IMR-90 (cell line): ENCODE measurements at regions not wholly inside any gene's neighbourhood (a gene's known extent, or its start where the extent isn't known, plus 50 kb on each side); places are given as distances from the start of the nearest gene placed in this dataset.

Source experiments
- BHLHE40 ChIP-seq: fragments of 150-350 bp; IDR thresholded peaks from 2 replicates; pipeline ENCODE4 v1.6.1; 2016; ENCODE audit warnings: mild to moderate bottlenecking, low read depth, low read length
- CEBPB ChIP-seq: IDR thresholded peaks from 2 replicates; pipeline ENCODE4 v1.6.1; 2012; ENCODE audit warnings: low read depth, low read length, improper control_type of control experiment
- CHD1 ChIP-seq: IDR thresholded peaks from 2 replicates; pipeline ENCODE4 v1.6.1; 2012; ENCODE audit warnings: low read depth, low read length, improper control_type of control experiment
- FOS ChIP-seq: fragments of 150-350 bp; IDR thresholded peaks from 2 replicates; pipeline ENCODE4 v1.6.1; 2016; ENCODE audit warnings: low read depth, low read length
- MAFK ChIP-seq: IDR thresholded peaks from 2 replicates; pipeline ENCODE4 v1.6.1; 2012; ENCODE audit warnings: low read depth, low read length, improper control_type of control experiment
- MAZ ChIP-seq: IDR thresholded peaks from 2 replicates; pipeline ENCODE4 v1.6.1; 2012; ENCODE audit warnings: low read depth, mild to moderate bottlenecking, low read length, improper control_type of control experiment, moderate library complexity, borderline replicate concordance
- MXI1 ChIP-seq: IDR thresholded peaks from 2 replicates; pipeline ENCODE4 v1.6.1; 2012; ENCODE audit warnings: low read depth, mild to moderate bottlenecking, low read length, moderate library complexity, borderline replicate concordance
- POLR2A ChIP-seq: IDR thresholded peaks from 2 replicates; pipeline ENCODE4 v1.6.1; 2012; ENCODE audit warnings: mild to moderate bottlenecking, low read depth, low read length
- RAD21 ChIP-seq: IDR thresholded peaks from 2 replicates; pipeline ENCODE4 v1.6.1; 2012; ENCODE audit warnings: low read length, improper control_type of control experiment
- RCOR1 ChIP-seq: IDR thresholded peaks from 2 replicates; pipeline ENCODE4 v1.6.1; 2012; ENCODE audit warnings: mild to moderate bottlenecking, low read length, improper control_type of control experiment; ENCODE audit not compliant: insufficient replicate concordance
- RFX5 ChIP-seq: IDR thresholded peaks from 2 replicates; pipeline ENCODE4 v1.8.0; 2012; ENCODE audit warnings: low read depth, mild to moderate bottlenecking, low read length, moderate library complexity
- SMC3 ChIP-seq: fragments of 150-350 bp; IDR thresholded peaks from 2 replicates; pipeline ENCODE4 v1.6.1; 2016; ENCODE audit warnings: low read depth, mild to moderate bottlenecking, antibody characterized with exemption, low read length, moderate library complexity
- TF ChIP-seq, protein P1 (sequence below): fragments of 150-350 bp; IDR thresholded peaks from 2 replicates; pipeline ENCODE4 v1.6.1; 2017; ENCODE audit warnings: mild to moderate bottlenecking, antibody characterized with exemption, low read length, low read depth
- TF ChIP-seq, protein P2 (sequence below): conservative IDR thresholded peaks from 2 replicates; pipeline ENCODE4 v1.5.1; 2012; ENCODE audit warnings: mild to moderate bottlenecking, low read depth, low read length, improper control_type of control experiment

DNA sequence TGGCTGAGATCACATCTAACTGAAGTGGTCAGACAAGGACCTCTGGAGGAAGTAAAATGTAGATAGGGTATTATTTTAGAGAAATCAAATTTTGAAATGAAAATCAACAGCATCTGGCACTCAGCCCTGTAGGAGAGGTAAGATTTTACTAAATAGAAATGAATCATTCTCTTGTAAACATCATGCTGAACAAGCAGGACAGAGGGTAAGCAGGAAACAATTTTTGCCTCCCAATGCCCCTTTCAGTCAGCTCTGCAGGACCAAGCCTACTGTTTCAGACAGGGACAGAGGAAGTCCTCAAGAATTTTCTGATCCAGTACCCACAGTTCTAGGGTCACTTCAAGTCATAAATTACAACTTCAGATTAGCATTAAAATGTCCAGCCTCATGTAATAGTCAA lies 190.1 kb downstream of the ESM1 start:
- TF ChIP-seq POLR2A: no peak
- TF ChIP-seq CEBPB: no peak
- TF ChIP-seq, protein P1, sequence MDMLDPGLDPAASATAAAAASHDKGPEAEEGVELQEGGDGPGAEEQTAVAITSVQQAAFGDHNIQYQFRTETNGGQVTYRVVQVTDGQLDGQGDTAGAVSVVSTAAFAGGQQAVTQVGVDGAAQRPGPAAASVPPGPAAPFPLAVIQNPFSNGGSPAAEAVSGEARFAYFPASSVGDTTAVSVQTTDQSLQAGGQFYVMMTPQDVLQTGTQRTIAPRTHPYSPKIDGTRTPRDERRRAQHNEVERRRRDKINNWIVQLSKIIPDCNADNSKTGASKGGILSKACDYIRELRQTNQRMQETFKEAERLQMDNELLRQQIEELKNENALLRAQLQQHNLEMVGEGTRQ: no peak
- no peak for TF ChIP-seq RAD21
- TF ChIP-seq, protein P2, sequence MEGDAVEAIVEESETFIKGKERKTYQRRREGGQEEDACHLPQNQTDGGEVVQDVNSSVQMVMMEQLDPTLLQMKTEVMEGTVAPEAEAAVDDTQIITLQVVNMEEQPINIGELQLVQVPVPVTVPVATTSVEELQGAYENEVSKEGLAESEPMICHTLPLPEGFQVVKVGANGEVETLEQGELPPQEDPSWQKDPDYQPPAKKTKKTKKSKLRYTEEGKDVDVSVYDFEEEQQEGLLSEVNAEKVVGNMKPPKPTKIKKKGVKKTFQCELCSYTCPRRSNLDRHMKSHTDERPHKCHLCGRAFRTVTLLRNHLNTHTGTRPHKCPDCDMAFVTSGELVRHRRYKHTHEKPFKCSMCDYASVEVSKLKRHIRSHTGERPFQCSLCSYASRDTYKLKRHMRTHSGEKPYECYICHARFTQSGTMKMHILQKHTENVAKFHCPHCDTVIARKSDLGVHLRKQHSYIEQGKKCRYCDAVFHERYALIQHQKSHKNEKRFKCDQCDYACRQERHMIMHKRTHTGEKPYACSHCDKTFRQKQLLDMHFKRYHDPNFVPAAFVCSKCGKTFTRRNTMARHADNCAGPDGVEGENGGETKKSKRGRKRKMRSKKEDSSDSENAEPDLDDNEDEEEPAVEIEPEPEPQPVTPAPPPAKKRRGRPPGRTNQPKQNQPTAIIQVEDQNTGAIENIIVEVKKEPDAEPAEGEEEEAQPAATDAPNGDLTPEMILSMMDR: no peak
- no peak for TF ChIP-seq MAFK
- no peak for TF ChIP-seq CHD1
- no peak for TF ChIP-seq RFX5
- no peak for TF ChIP-seq SMC3
- TF ChIP-seq RCOR1: no peak
- no peak for TF ChIP-seq MXI1
- no peak for TF ChIP-seq FOS
- no peak for TF ChIP-seq MAZ
- no peak for TF ChIP-seq BHLHE40
